H9 (cell line): ENCODE measurements at regions not wholly inside any gene's neighbourhood (a gene's known extent, or its start where the extent isn't known, plus 50 kb on each side); places are given as distances from the start of the nearest gene placed in this dataset.
A peak's percentile ranks its signal among the peaks of the same experiment; 100 is the strongest.
"Not testable (repeated sequence)": the region's sequence is repeated elsewhere in the genome, so short reads cannot be mapped to it uniquely, and the experiment has no call there.

ENCODE experiments used
- DNase-seq: peaks from one replicate; pipeline ENCODE4 v3.0.0-alpha.2; 2017
- H2AFZ ChIP-seq: one replicate; pipeline ENCODE4 v1.6.1; 2013; ENCODE audit warnings: mild to moderate bottlenecking, low read length, control low read depth, moderate library complexity
- H2AK5ac ChIP-seq: 2 replicates; pipeline ENCODE4 v1.6.1; 2013; ENCODE audit warnings: low read length, control low read depth, mixed read lengths; ENCODE audit not compliant: insufficient read length
- H2BK120ac ChIP-seq: one replicate; pipeline ENCODE4 v1.6.1; 2013; ENCODE audit warnings: low read depth, mild to moderate bottlenecking, low read length, control low read depth, inconsistent platforms; ENCODE audit not compliant: poor library complexity, severe bottlenecking
- H2BK12ac ChIP-seq: 2 replicates; pipeline ENCODE4 v1.6.1; 2013; ENCODE audit warnings: low read length, control low read depth, mixed read lengths, low read depth; ENCODE audit not compliant: insufficient read length
- H2BK15ac ChIP-seq: 2 replicates; pipeline ENCODE4 v1.6.1; 2013; ENCODE audit warnings: low read depth, low read length, control low read depth
- H2BK20ac ChIP-seq: one replicate; pipeline ENCODE4 v1.6.1; 2013; ENCODE audit warnings: low read depth, mild to moderate bottlenecking, low read length, control low read depth, inconsistent platforms; ENCODE audit not compliant: poor library complexity, severe bottlenecking
- H2BK5ac ChIP-seq: 2 replicates; pipeline ENCODE4 v1.6.1; 2013; ENCODE audit warnings: low read length, control low read depth, mixed read lengths; ENCODE audit not compliant: insufficient read length
- H3K14ac ChIP-seq: 2 replicates; pipeline ENCODE4 v1.6.1; 2013; ENCODE audit warnings: low read length, control low read depth; ENCODE audit not compliant: insufficient read depth
- H3K18ac ChIP-seq: 2 replicates; pipeline ENCODE4 v1.6.1; 2013; ENCODE audit warnings: low read depth, mild to moderate bottlenecking, mixed read lengths, low read length, control low read depth; ENCODE audit not compliant: insufficient read length
- H3K23ac ChIP-seq: 2 replicates; pipeline ENCODE4 v1.6.1; 2013; ENCODE audit warnings: low read length, control low read depth, mixed read lengths, low read depth; ENCODE audit not compliant: insufficient read length
- H3K23me2 ChIP-seq: 2 replicates; pipeline ENCODE4 v1.6.1; 2013; ENCODE audit warnings: low read depth, mild to moderate bottlenecking, mixed read lengths, low read length, control low read depth; ENCODE audit not compliant: insufficient read length, poor library complexity, severe bottlenecking
- H3K27ac ChIP-seq: 2 replicates; pipeline ENCODE4 v1.5.1; 2013; ENCODE audit warnings: low read length, control low read depth, mixed read lengths, low read depth; ENCODE audit not compliant: insufficient read length
- H3K27me3 ChIP-seq: 2 replicates; pipeline ENCODE4 v1.6.1; 2013; ENCODE audit warnings: low read length, control low read depth, inconsistent platforms; ENCODE audit not compliant: insufficient read depth
- H3K4ac ChIP-seq: 2 replicates; pipeline ENCODE4 v1.6.1; 2013; ENCODE audit warnings: low read depth, mild to moderate bottlenecking, control low read depth, inconsistent platforms, low read length, moderate library complexity
- H3K4me1 ChIP-seq: 2 replicates; pipeline ENCODE4 v1.6.1; 2013; ENCODE audit warnings: low read length, control low read depth, inconsistent platforms; ENCODE audit not compliant: insufficient read depth
- H3K4me2 ChIP-seq: 2 replicates; pipeline ENCODE4 v1.6.1; 2013; ENCODE audit warnings: low read length, control low read depth, mixed read lengths; ENCODE audit not compliant: insufficient read length, insufficient read depth
- H3K56ac ChIP-seq: 2 replicates; pipeline ENCODE4 v1.6.1; 2013; ENCODE audit warnings: low read depth, mild to moderate bottlenecking, mixed read lengths, low read length, control low read depth; ENCODE audit not compliant: insufficient read length
- H3K79me1 ChIP-seq: 2 replicates; pipeline ENCODE4 v1.6.1; 2013; ENCODE audit warnings: low read depth, mild to moderate bottlenecking, moderate library complexity, low read length, control low read depth, inconsistent platforms; ENCODE audit not compliant: insufficient read depth, poor library complexity, severe bottlenecking
- H3K79me2 ChIP-seq: 2 replicates; pipeline ENCODE4 v1.6.1; 2013; ENCODE audit warnings: low read length, control low read depth, inconsistent platforms; ENCODE audit not compliant: insufficient read depth
- H3K9ac ChIP-seq: 2 replicates; pipeline ENCODE4 v1.6.1; 2013; ENCODE audit warnings: low read length, control low read depth, mixed read lengths; ENCODE audit not compliant: insufficient read length; ENCODE audit errors: extremely low read depth
- H3K9me3 ChIP-seq: one replicate; pipeline ENCODE4 v1.6.1; 2013; ENCODE audit warnings: low read depth, low read length, inconsistent platforms; ENCODE audit not compliant: control insufficient read depth
- H3T11ph ChIP-seq: one replicate; pipeline ENCODE4 v1.6.1; 2013; ENCODE audit warnings: mild to moderate bottlenecking, low read length, control low read depth, inconsistent platforms
- H4K20me1 ChIP-seq: one replicate; pipeline ENCODE4 v1.6.1; 2013; ENCODE audit not compliant: control insufficient read depth, insufficient read length, insufficient read depth
- H4K5ac ChIP-seq: 2 replicates; pipeline ENCODE4 v1.6.1; 2013; ENCODE audit warnings: low read depth, mild to moderate bottlenecking, mixed read lengths, low read length, control low read depth; ENCODE audit not compliant: insufficient read length
- H4K8ac ChIP-seq: replicated peaks from 2 replicates; pipeline ENCODE4 v1.6.1; 2013; ENCODE audit warnings: low read length, control low read depth, mixed read lengths, low read depth; ENCODE audit not compliant: insufficient read length
- H4K91ac ChIP-seq: 2 replicates; pipeline ENCODE4 v1.6.1; 2013; ENCODE audit warnings: low read depth, mild to moderate bottlenecking, moderate library complexity, mixed read lengths, low read length, control low read depth; ENCODE audit not compliant: insufficient read length
- H3K27ac Mint-ChIP-seq, 3 experiments: 2 replicates in 2 of 3; 3 replicates in 1 of 3; pipeline ENCODE4 v1.8.0; 2020 to 2021; ENCODE audit warnings: mixed read lengths in 3 of 3, mild to moderate bottlenecking in 1 of 3, moderate library complexity in 1 of 3
- H3K27me3 Mint-ChIP-seq: 2 replicates; pipeline ENCODE4 v1.8.0; 2021; ENCODE audit warnings: low read depth, mild to moderate bottlenecking, moderate library complexity, mixed read lengths
- H3K36me3 Mint-ChIP-seq, 3 experiments: 2 replicates in 2 of 3; 3 replicates in 1 of 3; pipeline ENCODE4 v1.8.0; 2020 to 2021; ENCODE audit warnings: low read depth in 3 of 3, mixed read lengths in 3 of 3; ENCODE audit not compliant: insufficient read depth in 1 of 3
- H3K4me1 Mint-ChIP-seq, 2 experiments: 2 replicates each; pipeline ENCODE4 v1.8.0; 2020; ENCODE audit warnings: mixed read lengths in 2 of 2
- H3K4me3 Mint-ChIP-seq, 2 experiments: 2 replicates in 1 of 2; 3 replicates in 1 of 2; pipeline ENCODE4 v1.8.0; 2020 to 2021; ENCODE audit warnings: mild to moderate bottlenecking in 2 of 2, mixed read lengths in 2 of 2, moderate library complexity in 1 of 2
- H3K9me3 Mint-ChIP-seq, 2 experiments: 2 replicates in 1 of 2; 3 replicates in 1 of 2; pipeline ENCODE4 v1.8.0; 2020; ENCODE audit warnings: mild to moderate bottlenecking in 2 of 2, mixed read lengths in 2 of 2, moderate library complexity in 1 of 2
- CTCF ChIP-seq: fragments of 200-600 bp; sonication (generic); conservative IDR thresholded peaks from 3 replicates; pipeline ENCODE4 v1.8.0; 2021; ENCODE audit warnings: antibody characterized with exemption, mild to moderate bottlenecking
- WGBS: extraction: QIAGEN DNeasy Blood & Tissue Kit; methylation state at CpG from one replicate; pipeline ENCODE4 v1.1.7; 2013; ENCODE audit warnings: missing lambda C conversion rate, low lambda C conversion rate, mixed read lengths; ENCODE audit not compliant: insufficient read length; ENCODE audit errors: extremely low coverage; 5-methylcytosine and 5-hydroxymethylcytosine counted together

GRCh38 chr7:142468871-142469665 lies 211.2 kb upstream of the PRSS58 start:
- no peaks in the 10 kb centered on the region for H4K20me1 ChIP-seq
- H3K9me3 Mint-ChIP-seq: 0 out of 5 replicates have a peak, but pooled peaks cover 0 to 2% of the 10 kb centered on the region in 2 experiments
- H3K23me2 ChIP-seq: no peaks in the 10 kb centered on the region
- H3K4me2 ChIP-seq: no peak overlapping the region
- no peak overlapping the region for H2BK5ac ChIP-seq
- H3K9ac ChIP-seq: no peak overlapping the region
- H3K27me3 ChIP-seq: no peaks in the 10 kb centered on the region
- H3K18ac ChIP-seq: no peak overlapping the region
- no peaks in the 10 kb centered on the region for H3K9me3 ChIP-seq
- no peaks in the 10 kb centered on the region for H3K79me2 ChIP-seq
- H2BK15ac ChIP-seq: no peak overlapping the region
- no CpG with 5 or more reads among the region's 6 CpGs for WGBS
- TF ChIP-seq CTCF: no peak
- peaks cover 2% of the 10 kb centered on the region in 2 experiments; a peak in 1 of 4 replicates for H3K4me1 Mint-ChIP-seq
- H3K36me3 Mint-ChIP-seq: no peaks in the 10 kb centered on the region; a peak in 1 of 7 replicates
- no peak overlapping the region for H3T11ph ChIP-seq
- no peak overlapping the region for H3K56ac ChIP-seq
- H2AFZ ChIP-seq: no peak overlapping the region
- H2BK20ac ChIP-seq: no peak overlapping the region
- H3K27me3 Mint-ChIP-seq: peaks cover 6% of the 10 kb centered on the region
- no peak overlapping the region for H4K5ac ChIP-seq
- no peak overlapping the region for H3K27ac Mint-ChIP-seq
- H2AK5ac ChIP-seq: no peak overlapping the region
- no peaks in the 10 kb centered on the region for H3K4me1 ChIP-seq
- no peak overlapping the region for H3K23ac ChIP-seq
- no peak overlapping the region for H2BK12ac ChIP-seq
- no peaks in the 10 kb centered on the region for H3K79me1 ChIP-seq
- no peak overlapping the region for H3K14ac ChIP-seq
- H3K4ac ChIP-seq: no peak overlapping the region
- H4K91ac ChIP-seq: no peak overlapping the region
- H3K27ac ChIP-seq: no peak overlapping the region
- H3K4me3 Mint-ChIP-seq: no peak overlapping the region
- no peak overlapping the region for H2BK120ac ChIP-seq
- H4K8ac ChIP-seq: no peak overlapping the region
- DNase-seq: peak; percentile 12

- WGBS: no CpG with 5 or more reads among the region's 7 CpGs
- H3K4me3 Mint-ChIP-seq: not testable (repeated sequence)
These were observed 209.3 kb upstream of the PRSS58 start for GRCh38 chr7:142467056-142467655.

More at GRCh38 chr7:142467056-142467655, 209.3 kb upstream of the PRSS58 start:
- not testable (repeated sequence) for H4K8ac ChIP-seq, H4K91ac ChIP-seq, H3K4me2 ChIP-seq, H4K5ac ChIP-seq, H3K18ac ChIP-seq, H3K9me3 Mint-ChIP-seq, H3K27me3 ChIP-seq, DNase-seq, H3K9ac ChIP-seq, H3K4ac ChIP-seq, H3K23me2 ChIP-seq, H4K20me1 ChIP-seq, H3K79me2 ChIP-seq, H3K9me3 ChIP-seq, H3T11ph ChIP-seq, H3K56ac ChIP-seq, H3K4me1 ChIP-seq, H2BK5ac ChIP-seq, H3K27me3 Mint-ChIP-seq, H2BK12ac ChIP-seq, H3K27ac Mint-ChIP-seq, H3K27ac ChIP-seq, H3K79me1 ChIP-seq, H2BK15ac ChIP-seq, H2AK5ac ChIP-seq, H2AFZ ChIP-seq, H2BK120ac ChIP-seq, H3K14ac ChIP-seq, H3K36me3 Mint-ChIP-seq, H3K4me1 Mint-ChIP-seq, H3K23ac ChIP-seq, H2BK20ac ChIP-seq
